ENCODE measurements at regions not wholly inside any gene's neighbourhood (a gene's known extent, or its start where the extent isn't known, plus 50 kb on each side); places are given as distances from the start of the nearest gene placed in this dataset.
"Not testable (repeated sequence)": the region's sequence is repeated elsewhere in the genome, so short reads cannot be mapped to it uniquely, and the experiment has no call there.

DNA sequence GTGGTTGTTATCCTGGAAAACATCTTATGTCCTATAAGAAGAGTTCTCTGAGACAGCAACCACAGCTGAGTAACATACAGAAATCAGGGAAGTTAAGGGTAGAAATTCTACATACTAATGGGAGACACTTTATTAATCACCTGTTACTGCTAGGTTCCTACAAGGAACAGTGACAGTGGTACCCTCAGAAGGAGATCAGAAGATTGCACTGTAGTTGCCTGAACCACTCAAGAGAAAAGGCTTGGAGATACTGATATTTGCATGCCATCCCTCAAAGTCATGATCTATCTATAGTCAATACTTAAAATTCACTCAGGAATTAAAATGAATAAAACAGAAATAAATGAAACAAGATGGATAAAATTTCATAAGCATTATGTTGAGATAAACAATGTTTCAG is 136.0 kb downstream of the LMLN start:
- H3K9me3 ChIP-seq: no peaks in the 10 kb centered on the region
- intact Hi-C loops (cut with DNase I): no loop called here
- H3K36me3 ChIP-seq: no peaks in the 10 kb centered on the region
- TF ChIP-seq CTCF (IDR thresholded peaks at IDR 0.05) (no peak), POLR2A (IDR thresholded peaks at IDR 0.05) (no peak)
- DNase-seq (no peak), ATAC-seq (no peak)
- H3K4me1 ChIP-seq: peaks cover 0 to 5% (median 0%) of the 10 kb centered on the region in 12 donors
- no peak overlapping the region for H3K27ac ChIP-seq
- peaks cover 0 to 49% (median 17%) of the 10 kb centered on the region in 9 donors for H3K27me3 ChIP-seq
- H3K4me3 ChIP-seq: no peak overlapping the region

DNA sequence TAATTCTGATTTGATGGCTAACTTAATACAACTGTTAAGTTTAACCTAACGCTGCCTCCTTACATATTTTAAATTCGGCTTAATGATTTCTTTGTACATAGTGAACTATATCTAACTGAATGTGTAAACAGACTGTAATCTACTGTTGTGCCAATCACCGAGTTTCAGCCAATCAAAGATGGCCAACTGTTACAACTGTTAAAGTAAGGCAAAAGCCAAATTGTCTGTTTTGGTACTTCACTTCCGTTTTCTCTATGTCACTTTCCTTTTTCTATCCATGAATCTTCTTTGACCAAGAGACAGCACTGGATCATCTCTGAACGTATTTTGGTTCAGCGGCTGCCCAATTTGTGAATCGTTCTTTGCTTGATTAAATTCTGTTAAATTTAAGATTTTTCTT is 137.0 kb downstream of the LMLN start:
- no peak for DNase-seq
- no peak overlapping the region for H3K4me3 ChIP-seq
- H3K4me1 ChIP-seq: peaks cover 0 to 5% (median 0%) of the 10 kb centered on the region in 12 donors
- 82 to 88% (median 85%) methylated on average over 7 of the region's 7 CpGs for WGBS, 4 donors
- ATAC-seq: no peak
- TF ChIP-seq POLR2A (IDR thresholded peaks at IDR 0.05) (no peak), CTCF (IDR thresholded peaks at IDR 0.05) (no peak)
- no peaks in the 10 kb centered on the region for H3K36me3 ChIP-seq
- no peaks in the 10 kb centered on the region for H3K9me3 ChIP-seq
- H3K27ac ChIP-seq: no peak overlapping the region
- H3K27me3 ChIP-seq: peaks cover 0 to 40% (median 15%) of the 10 kb centered on the region in 9 donors
- intact Hi-C loops (cut with DNase I): no loop called here

DNA sequence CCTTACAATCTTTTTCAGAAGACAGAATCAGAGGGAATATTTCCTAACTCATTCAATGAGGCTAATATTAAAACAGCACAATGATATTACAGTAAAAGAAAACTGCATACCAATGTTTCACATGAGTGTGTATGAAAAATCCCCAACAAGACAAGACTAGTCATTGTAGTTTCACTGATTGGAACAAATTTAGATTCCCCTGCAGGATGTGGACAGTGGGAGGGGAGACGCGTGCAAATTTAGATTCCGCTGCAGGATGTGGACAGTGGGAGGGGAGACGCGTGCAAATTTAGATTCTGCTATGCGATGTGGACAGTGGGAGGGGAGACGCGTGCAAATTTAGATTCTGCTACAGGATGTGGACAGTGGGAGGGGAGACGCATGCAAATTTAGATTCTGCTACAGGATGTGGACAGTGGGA is 138.7 kb downstream of the LMLN start:
- ATAC-seq; intact Hi-C loops (cut with DNase I); H3K36me3 ChIP-seq; H3K4me3 ChIP-seq; DNase-seq; H3K4me1 ChIP-seq; H3K9me3 ChIP-seq: not testable (repeated sequence)
- Histone ChIP-seq H3K27ac (peak overlapping the region in 1 of 12 donors; percentile 4), H3K27me3 (peaks cover 0 to 24% (median 7%) of the 10 kb centered on the region in 9 donors)
- 58 to 81% (median 67%) methylated on average over 7 to 9 of the region's 9 CpGs for WGBS, 4 donors

DNA sequence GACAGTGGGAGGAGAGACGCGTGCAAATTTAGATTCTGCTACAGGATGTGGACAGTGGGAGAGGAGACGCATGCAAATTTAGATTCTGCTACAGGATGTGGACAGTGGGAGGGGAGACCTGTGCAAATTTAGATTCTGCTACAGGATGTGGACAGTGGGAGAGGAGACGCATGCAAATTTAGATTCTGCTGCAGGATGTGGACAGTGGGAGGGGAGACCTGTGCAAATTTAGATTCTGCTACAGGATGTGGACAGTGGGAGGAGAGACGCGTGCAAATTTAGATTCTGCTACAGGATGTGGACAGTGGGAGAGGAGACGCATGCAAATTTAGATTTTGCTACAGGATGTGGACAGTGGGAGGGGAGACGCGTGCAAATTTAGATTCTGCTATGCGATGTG is 143.1 kb downstream of the LMLN start:
- intact Hi-C loops (cut with DNase I); H3K27ac ChIP-seq; H3K9me3 ChIP-seq; H3K4me3 ChIP-seq; H3K36me3 ChIP-seq; DNase-seq; ATAC-seq; H3K4me1 ChIP-seq: not testable (repeated sequence)
- WGBS, 4 donors: 30 to 67% (median 44%) methylated on average over 3 to 10 of the region's 10 CpGs
- peaks cover 0 to 16% (median 5%) of the 10 kb centered on the region in 9 donors for H3K27me3 ChIP-seq

DNA sequence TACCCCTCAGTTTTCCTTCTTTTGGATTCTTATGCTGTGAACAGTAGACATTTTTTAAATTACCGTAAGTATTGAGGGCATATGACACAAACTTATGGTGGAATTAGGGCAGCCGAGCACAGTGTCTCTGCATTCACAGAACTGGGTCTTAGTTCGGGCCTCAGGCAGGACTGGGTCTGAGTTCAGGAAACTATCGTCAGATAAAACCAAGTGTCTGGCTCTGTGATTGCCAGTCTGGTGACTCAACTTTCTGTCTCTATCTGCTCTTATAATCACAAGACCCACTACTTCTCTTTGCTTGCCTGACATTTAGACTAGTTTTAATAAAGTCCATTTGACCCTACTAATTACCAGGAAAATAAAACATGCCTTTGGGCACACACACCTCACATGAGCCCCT is 146.2 kb downstream of the LMLN start:
- TF ChIP-seq CTCF (IDR thresholded peaks at IDR 0.05) (no peak), POLR2A (IDR thresholded peaks at IDR 0.05) (no peak)
- intact Hi-C loops (cut with DNase I): no loop called here
- no peaks in the 10 kb centered on the region for H3K9me3 ChIP-seq
- DNase-seq (no peak), ATAC-seq (no peak)
- H3K27me3 ChIP-seq: peaks cover 0 to 46% (median 22%) of the 10 kb centered on the region in 9 donors
- no peak overlapping the region for H3K27ac ChIP-seq
- no peaks in the 10 kb centered on the region for H3K36me3 ChIP-seq
- peaks cover 0 to 3% (median 0%) of the 10 kb centered on the region in 12 donors for H3K4me1 ChIP-seq
- no peak overlapping the region for H3K4me3 ChIP-seq
- WGBS, 4 donors: 88 to 94% (median 91%) methylated on average over 4 of the region's 4 CpGs
